Tongue (tissue), 1 donor: ENCODE measurements at regions not wholly inside any gene's neighbourhood (a gene's known extent, or its start where the extent isn't known, plus 50 kb on each side); places are given as distances from the start of the nearest gene placed in this dataset.
"Not testable (repeated sequence)": the region's sequence is repeated elsewhere in the genome, so short reads cannot be mapped to it uniquely, and the experiment has no call there.

ENCODE experiments used
- DNase-seq: peaks from one replicate; pipeline ENCODE4 v3.0.0-alpha.2; 2015

- peak; percentile 37 for DNase-seq
Measured at GRCh38 chr3:155995525-155996370, 124.6 kb upstream of the KCNAB1 start.

- no peak for DNase-seq
Measured at GRCh38 chr3:155996882-155997281, 123.5 kb upstream of the KCNAB1 start.

GRCh38 chr3:155998173-155998572 lies 122.2 kb upstream of the KCNAB1 start:
- not testable (repeated sequence) for DNase-seq

- DNase-seq, result no peak
Measured at GRCh38 chr3:156005736-156006135, 114.6 kb upstream of the KCNAB1 start.

GRCh38 chr3:156010829-156011228 lies 109.5 kb upstream of the KCNAB1 start:
- DNase-seq, result peak; percentile 13

- no peak for DNase-seq
Measured at GRCh38 chr3:156014489-156014888, 105.9 kb upstream of the KCNAB1 start.

GRCh38 chr3:156016902-156017301 lies 103.5 kb upstream of the KCNAB1 start:
- peak; percentile 10 for DNase-seq

GRCh38 chr3:156017352-156018030 lies 102.9 kb upstream of the KCNAB1 start:
- peak; percentile 47 for DNase-seq

- DNase-seq, result peak; percentile 53
Measured at GRCh38 chr3:156024904-156025533, 95.4 kb upstream of the KCNAB1 start.

- no peak for DNase-seq
Measured at GRCh38 chr3:156029208-156029607, 91.2 kb upstream of the KCNAB1 start.

- no peak for DNase-seq
Measured at GRCh38 chr3:156030723-156031122, 89.7 kb upstream of the KCNAB1 start.

GRCh38 chr3:156033428-156033827 lies 87.0 kb upstream of the KCNAB1 start:
- no peak for DNase-seq

GRCh38 chr3:156035158-156035557 lies 85.2 kb upstream of the KCNAB1 start:
- no peak for DNase-seq

GRCh38 chr3:156036258-156037053 lies 83.9 kb upstream of the KCNAB1 start:
- no peak for DNase-seq

GRCh38 chr3:156037356-156037755 lies 83.0 kb upstream of the KCNAB1 start:
- no peak for DNase-seq

- no peak for DNase-seq
Measured at GRCh38 chr3:156038869-156039268, 81.5 kb upstream of the KCNAB1 start.

- no peak for DNase-seq
Measured at GRCh38 chr3:156040041-156040440, 80.3 kb upstream of the KCNAB1 start.

GRCh38 chr3:156041216-156041841 lies 79.0 kb upstream of the KCNAB1 start:
- DNase-seq, result not testable (repeated sequence)

- DNase-seq, result not testable (repeated sequence)
Measured at GRCh38 chr3:156041856-156042255, 78.5 kb upstream of the KCNAB1 start.

GRCh38 chr3:156043832-156044633 lies 76.3 kb upstream of the KCNAB1 start:
- DNase-seq, result not testable (repeated sequence)

GRCh38 chr3:156044634-156044975 lies 75.8 kb upstream of the KCNAB1 start:
- no peak for DNase-seq
